HG03060 (cell line): ENCODE measurements at regions not wholly inside any gene's neighbourhood (a gene's known extent, or its start where the extent isn't known, plus 50 kb on each side); places are given as distances from the start of the nearest gene placed in this dataset.
"Not testable (repeated sequence)": the region's sequence is repeated elsewhere in the genome, so short reads cannot be mapped to it uniquely, and the experiment has no call there.

ENCODE experiments used
- ATAC-seq: cut with Tn5 transposase; IDR thresholded peaks from one replicate; pipeline ENCODE4 v1.9.1; 2021; ENCODE audit warnings: low read depth, moderate number of reproducible peaks; ENCODE audit not compliant: unreplicated experiment

- ATAC-seq: no peak
Observed at GRCh38 chr2:139742216-139743172, 962.3 kb upstream of the NXPH2 start.

DNA sequence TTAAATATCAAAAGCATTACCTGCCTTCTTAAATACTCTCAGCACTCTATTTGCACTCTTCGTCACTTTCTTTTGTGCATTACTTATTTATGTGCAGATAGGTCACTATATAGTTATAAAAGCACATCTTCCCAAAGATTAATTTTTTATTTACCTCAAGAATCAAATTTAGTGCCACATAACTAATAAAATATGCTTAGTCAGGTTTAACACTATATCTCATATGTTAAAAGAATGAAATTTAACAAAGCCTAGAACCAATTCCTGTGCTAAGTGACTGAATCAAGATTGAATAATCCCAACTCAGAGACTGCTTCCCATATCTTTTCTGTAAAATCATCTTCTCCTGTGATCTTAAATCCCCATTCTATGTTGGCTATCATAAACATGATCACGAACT is 957.5 kb upstream of the NXPH2 start:
- no peak for ATAC-seq

GRCh38 chr2:139730197-139730596 is 950.0 kb upstream of the NXPH2 start:
- no peak for ATAC-seq

- ATAC-seq: no peak
Observed at GRCh38 chr2:139721411-139721995, 941.3 kb upstream of the NXPH2 start.

DNA sequence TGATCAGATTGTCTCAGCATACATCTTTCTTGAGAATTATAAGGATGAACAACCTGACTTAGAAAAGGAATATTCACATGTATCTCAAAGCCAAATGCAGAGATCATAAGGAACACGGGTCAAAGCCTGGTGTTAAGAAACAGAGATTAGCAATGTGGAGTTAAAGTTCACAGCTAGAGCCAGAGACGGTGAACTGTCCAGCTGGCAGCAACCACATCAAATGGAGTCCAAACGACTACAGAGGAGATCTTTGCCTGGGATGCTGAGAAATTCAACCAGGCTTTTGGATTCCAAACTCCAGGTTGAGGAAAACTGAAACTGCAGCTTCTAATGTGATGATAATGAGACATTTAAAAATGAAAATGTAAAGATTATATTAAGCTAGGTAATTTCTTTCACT is 939.9 kb upstream of the NXPH2 start:
- ATAC-seq: no peak

GRCh38 chr2:139704606-139705005 is 924.4 kb upstream of the NXPH2 start:
- no peak for ATAC-seq

GRCh38 chr2:139694327-139694726 is 914.1 kb upstream of the NXPH2 start:
- ATAC-seq: no peak

- no peak for ATAC-seq
Observed at GRCh38 chr2:139686205-139686604, 906.0 kb upstream of the NXPH2 start.

DNA sequence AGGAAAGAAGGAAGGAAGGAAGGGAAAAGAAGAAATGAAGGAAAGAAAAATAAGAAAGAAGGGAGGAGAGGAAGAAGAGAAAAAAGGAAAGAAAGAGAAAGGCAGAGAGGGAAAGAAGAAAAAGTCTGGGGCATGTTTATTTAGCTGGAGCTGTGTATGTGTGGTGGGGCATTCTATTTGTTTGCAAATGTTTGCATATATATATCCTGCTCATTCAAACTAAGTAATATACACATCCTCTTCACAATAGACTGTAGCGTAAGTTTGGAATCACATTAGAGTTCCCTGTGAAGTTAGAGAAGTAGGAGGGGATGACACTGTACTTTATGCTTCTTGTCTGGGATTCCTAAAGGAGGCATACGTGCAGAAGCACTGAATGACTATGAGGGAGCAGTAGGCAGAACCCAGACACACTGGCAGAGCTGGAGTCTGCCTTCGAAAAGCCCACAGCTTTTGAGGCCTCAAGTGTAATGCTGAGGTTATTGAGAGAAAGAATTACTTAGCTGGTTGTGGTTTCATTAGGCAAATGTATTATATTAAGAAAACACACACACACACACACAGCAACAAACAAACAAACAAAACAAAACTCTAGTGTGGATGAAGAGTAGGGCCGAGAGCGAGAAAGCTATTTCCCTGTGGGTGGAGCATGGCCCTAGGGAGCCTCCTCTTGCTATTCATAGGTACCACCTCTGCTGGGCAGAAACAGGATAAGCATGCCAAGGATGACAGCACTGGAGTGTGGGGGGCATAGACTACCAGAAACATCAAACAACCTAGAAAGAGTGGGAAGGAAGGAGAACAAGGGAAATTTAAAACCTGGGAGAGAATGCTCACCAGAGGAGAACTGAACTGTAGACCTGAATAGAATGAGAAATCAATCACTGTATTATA is 905.1 kb upstream of the NXPH2 start:
- ATAC-seq: no peak

- no peak for ATAC-seq
Observed at GRCh38 chr2:139684286-139684860, 904.2 kb upstream of the NXPH2 start.

DNA sequence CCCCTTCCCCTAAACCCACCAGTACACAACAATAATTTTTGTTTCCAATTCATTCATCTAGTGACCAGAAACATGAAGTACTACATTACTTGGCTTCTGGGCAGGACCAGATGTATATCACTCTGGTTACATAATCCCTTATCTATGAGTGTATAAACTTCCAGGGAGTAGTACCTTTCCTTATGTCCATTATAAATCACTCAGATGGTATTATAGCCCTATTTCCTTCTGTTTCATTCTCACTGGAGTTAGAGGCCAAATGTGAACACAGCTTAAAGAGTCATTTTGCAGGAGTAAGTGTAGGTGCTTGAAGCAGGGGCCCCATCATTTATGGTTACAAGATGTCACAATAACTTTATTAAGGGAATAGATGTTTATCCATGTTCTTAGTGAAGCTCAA is 894.4 kb upstream of the NXPH2 start:
- ATAC-seq: no peak

- ATAC-seq: not testable (repeated sequence)
Observed at GRCh38 chr2:139673447-139673846, 893.3 kb upstream of the NXPH2 start.

DNA sequence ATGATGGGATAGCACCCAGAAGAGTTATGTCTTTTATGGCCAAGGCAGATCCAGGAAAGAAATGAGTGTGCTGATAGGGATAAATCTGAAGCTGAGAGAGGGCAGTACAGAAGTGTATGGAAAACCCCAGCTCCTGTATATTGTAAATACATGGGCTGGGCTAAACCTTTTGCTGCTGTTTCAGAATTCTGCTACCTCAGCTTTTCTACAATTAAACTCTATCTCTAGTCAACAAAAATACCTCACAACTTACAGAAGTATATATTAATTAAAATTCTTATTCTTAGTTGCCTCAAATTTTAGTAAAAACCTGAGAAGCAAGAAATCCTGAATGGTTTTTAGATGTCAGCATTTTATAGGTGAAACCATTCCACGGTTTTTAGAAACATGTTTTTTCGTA is 889.5 kb upstream of the NXPH2 start:
- ATAC-seq: no peak

DNA sequence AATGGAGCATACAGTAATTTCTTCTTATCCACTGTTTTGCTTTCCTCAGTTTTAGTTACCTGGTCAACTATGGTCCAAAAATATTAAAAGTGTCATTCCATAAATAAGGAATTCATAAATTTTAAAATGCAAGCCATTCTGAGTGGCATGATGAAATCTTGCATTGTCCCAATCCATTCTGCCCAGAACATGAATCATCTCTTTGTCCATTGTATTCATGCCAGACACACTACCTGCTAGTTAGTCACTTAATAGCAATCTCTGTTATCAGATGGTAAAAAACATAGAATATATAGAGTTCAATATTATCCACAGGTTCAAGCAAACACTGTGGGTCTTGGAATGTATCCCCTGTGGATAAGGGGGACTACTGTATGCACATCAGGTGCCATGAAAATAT is 872.2 kb upstream of the NXPH2 start:
- ATAC-seq: no peak

GRCh38 chr2:139645617-139646016 is 865.4 kb upstream of the NXPH2 start:
- no peak for ATAC-seq

DNA sequence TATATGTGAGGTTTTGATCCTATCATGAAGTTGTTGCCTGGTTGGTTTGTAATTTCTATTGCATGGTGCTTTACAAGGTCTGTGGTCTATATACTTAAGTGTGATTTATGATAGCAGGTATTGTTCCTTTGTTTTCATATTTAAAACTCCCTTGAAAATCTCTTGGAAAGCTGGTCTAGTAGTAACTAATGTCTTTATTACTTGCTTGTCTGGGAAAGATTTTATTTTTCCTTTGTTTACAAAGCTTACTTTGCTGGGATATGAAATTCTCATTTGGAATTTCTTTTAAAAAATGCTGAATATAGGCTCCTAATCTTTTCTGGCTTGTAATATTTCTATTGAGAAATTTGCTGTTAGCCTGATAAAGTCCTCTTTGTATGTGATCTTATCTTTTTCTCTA is 862.9 kb upstream of the NXPH2 start:
- ATAC-seq: no peak

- no peak for ATAC-seq
Observed at GRCh38 chr2:139631966-139632365, 851.8 kb upstream of the NXPH2 start.

DNA sequence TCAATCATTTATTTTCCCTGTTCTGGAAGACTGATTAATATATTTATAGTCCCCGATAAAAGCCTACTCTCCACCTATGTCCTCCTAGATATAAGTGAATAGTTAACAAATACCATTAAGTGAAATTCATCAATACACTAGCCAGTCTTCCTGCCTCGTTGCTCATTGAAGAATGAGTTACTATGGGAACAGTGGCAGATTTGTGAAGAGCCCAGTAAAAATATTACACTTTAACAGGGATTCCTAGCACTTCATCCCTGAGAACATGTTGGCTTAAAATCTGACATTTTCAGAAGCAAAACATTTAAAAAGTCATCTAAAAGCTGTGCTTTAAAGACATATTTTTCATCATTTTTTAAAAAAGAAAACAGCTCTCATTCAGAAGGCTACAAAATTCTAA is 848.7 kb upstream of the NXPH2 start:
- no peak for ATAC-seq

DNA sequence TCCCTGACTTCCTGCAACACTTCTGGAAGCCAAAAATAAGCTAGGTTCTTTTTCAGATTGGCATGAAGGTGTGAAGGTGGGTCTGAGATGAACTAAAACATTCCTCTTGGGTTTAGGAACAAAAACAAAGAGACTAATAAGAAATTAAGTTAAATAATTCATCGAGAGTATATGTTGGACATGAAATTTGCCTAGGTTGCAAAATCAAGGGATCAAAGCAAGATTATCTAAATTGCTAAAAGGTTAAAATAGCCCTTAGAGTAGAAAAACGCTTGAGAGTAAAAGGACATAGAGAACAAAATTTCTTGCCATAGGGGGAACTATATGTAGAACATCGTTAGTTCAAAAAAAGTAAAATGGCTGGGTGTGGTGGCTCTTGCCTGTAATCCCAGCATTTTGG is 845.9 kb upstream of the NXPH2 start:
- ATAC-seq: no peak

DNA sequence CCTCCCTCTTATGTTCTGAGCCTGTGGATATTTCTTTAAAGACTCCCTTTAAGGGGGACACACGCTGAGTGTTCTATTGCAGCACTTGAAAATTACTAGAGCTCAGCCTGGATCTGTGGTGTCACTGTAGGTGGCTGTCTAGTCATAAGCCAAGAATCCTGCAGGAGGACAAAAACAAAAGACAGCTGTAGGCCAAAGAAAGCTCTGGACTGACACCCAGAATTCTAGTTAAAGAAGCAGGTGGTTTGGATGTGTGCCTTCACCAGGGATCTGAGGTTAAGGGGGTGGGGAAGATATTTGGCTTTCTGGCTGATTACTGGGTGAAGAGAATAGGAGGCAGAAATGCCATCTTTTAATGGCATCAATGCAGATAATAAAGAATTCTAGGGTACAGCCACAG is 842.5 kb upstream of the NXPH2 start:
- no peak for ATAC-seq

- no peak for ATAC-seq
Observed at GRCh38 chr2:139617747-139618146, 837.6 kb upstream of the NXPH2 start.
